VCaP (cell line): ENCODE measurements at regions not wholly inside any gene's neighbourhood (a gene's known extent, or its start where the extent isn't known, plus 50 kb on each side); places are given as distances from the start of the nearest gene placed in this dataset.
"Not testable (repeated sequence)": the region's sequence is repeated elsewhere in the genome, so short reads cannot be mapped to it uniquely, and the experiment has no call there.

Source experiments
- H3K27ac ChIP-seq: fragments of 450-650 bp; 2 replicates; pipeline ENCODE4 v1.5.1; 2017
- CTCF ChIP-seq: fragments of 450-650 bp; conservative IDR thresholded peaks from 2 replicates; pipeline ENCODE4 v1.5.1; 2017; ENCODE audit warnings: mild to moderate bottlenecking, moderate library complexity

GRCh38 chr2:56831780-56832179 is 648.0 kb downstream of the CCDC85A start:
- H3K27ac ChIP-seq, result no peak overlapping the region
- no peak for TF ChIP-seq CTCF

GRCh38 chr2:56834686-56835085 is 650.9 kb downstream of the CCDC85A start:
- no peak for TF ChIP-seq CTCF
- H3K27ac ChIP-seq, result no peak overlapping the region

GRCh38 chr2:56840009-56840408 is 656.2 kb downstream of the CCDC85A start:
- H3K27ac ChIP-seq, result not testable (repeated sequence)

- no peak overlapping the region for H3K27ac ChIP-seq
- no peak for TF ChIP-seq CTCF
Measured at GRCh38 chr2:56860991-56861390, 677.2 kb downstream of the CCDC85A start.

- TF ChIP-seq CTCF, result no peak
Measured at GRCh38 chr2:56871644-56872043, 687.9 kb downstream of the CCDC85A start.

GRCh38 chr2:56874717-56875116 is 690.9 kb downstream of the CCDC85A start:
- TF ChIP-seq CTCF, result no peak
- no peak overlapping the region for H3K27ac ChIP-seq

More at GRCh38 chr2:56871644-56872043, 687.9 kb downstream of the CCDC85A start:
- H3K27ac ChIP-seq, result no peak overlapping the region

GRCh38 chr2:56889738-56890137 is 705.9 kb downstream of the CCDC85A start:
- TF ChIP-seq CTCF, result no peak
- no peak overlapping the region for H3K27ac ChIP-seq

GRCh38 chr2:56892382-56892781 is 708.6 kb downstream of the CCDC85A start:
- TF ChIP-seq CTCF, result no peak
- no peak overlapping the region for H3K27ac ChIP-seq
